GM12878 (cell line): ENCODE measurements at regions not wholly inside any gene's neighbourhood (a gene's known extent, or its start where the extent isn't known, plus 50 kb on each side); places are given as distances from the start of the nearest gene placed in this dataset.

Source experiments
- CBX3 ChIP-seq: fragments of 200-600 bp; sonication (generic); IDR thresholded peaks from 2 replicates; pipeline ENCODE4 v1.6.1; 2016; ENCODE audit warnings: low read depth, borderline replicate concordance
- POLR2AphosphoS5 ChIP-seq: IDR thresholded peaks from 2 replicates; pipeline ENCODE4 v1.6.1; 2011; ENCODE audit warnings: mild to moderate bottlenecking, low read length, inconsistent platforms
- TF ChIP-seq, protein P1 (sequence below): fragments of 450-650 bp; IDR thresholded peaks from 2 replicates; pipeline ENCODE4 v1.6.1; 2016; ENCODE audit warnings: mild to moderate bottlenecking
- TF ChIP-seq, protein P2 (sequence below), 3 experiments: IDR thresholded peaks in 2 of 3; conservative IDR thresholded peaks in 1 of 3; 2 replicates each; pipeline ENCODE4 v1.5.1; 2011; ENCODE audit warnings: low read depth in 3 of 3, low read length in 3 of 3, mild to moderate bottlenecking in 3 of 3, control low read depth in 2 of 3, moderate library complexity in 2 of 3, inconsistent platforms in 1 of 3, mixed read lengths in 1 of 3; ENCODE audit not compliant: control insufficient read depth in 2 of 3, insufficient read depth in 1 of 3; ENCODE audit errors: extremely low read depth in 1 of 3

DNA sequence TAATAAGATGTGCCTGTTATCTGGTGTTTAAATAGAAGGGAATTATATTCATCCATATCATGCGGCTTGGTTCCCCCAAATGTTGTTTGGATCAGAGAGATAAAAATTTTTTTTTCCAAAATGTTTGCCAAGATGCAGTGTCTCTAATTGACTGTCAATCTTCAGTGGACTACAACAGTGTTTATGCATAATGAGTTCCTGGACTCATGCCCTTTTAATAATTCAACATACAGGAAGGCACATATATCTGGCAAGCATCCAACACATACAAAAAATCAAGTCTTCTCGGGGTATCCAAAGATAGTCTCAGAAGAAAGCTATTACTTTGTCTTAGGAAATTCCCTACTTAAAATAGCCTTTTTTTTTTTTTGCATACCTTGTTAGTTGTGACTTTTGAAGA is 1534.7 kb downstream of the EFNA5 start:
- TF ChIP-seq, protein P1, sequence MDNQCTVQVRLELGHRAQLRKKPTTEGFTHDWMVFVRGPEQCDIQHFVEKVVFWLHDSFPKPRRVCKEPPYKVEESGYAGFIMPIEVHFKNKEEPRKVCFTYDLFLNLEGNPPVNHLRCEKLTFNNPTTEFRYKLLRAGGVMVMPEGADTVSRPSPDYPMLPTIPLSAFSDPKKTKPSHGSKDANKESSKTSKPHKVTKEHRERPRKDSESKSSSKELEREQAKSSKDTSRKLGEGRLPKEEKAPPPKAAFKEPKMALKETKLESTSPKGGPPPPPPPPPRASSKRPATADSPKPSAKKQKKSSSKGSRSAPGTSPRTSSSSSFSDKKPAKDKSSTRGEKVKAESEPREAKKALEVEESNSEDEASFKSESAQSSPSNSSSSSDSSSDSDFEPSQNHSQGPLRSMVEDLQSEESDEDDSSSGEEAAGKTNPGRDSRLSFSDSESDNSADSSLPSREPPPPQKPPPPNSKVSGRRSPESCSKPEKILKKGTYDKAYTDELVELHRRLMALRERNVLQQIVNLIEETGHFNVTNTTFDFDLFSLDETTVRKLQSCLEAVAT, result no peak
- TF ChIP-seq, protein P2, sequence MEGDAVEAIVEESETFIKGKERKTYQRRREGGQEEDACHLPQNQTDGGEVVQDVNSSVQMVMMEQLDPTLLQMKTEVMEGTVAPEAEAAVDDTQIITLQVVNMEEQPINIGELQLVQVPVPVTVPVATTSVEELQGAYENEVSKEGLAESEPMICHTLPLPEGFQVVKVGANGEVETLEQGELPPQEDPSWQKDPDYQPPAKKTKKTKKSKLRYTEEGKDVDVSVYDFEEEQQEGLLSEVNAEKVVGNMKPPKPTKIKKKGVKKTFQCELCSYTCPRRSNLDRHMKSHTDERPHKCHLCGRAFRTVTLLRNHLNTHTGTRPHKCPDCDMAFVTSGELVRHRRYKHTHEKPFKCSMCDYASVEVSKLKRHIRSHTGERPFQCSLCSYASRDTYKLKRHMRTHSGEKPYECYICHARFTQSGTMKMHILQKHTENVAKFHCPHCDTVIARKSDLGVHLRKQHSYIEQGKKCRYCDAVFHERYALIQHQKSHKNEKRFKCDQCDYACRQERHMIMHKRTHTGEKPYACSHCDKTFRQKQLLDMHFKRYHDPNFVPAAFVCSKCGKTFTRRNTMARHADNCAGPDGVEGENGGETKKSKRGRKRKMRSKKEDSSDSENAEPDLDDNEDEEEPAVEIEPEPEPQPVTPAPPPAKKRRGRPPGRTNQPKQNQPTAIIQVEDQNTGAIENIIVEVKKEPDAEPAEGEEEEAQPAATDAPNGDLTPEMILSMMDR (IDR thresholded peaks at IDR 0.05 in 2 of 3, conservative IDR thresholded peaks at IDR 0.05 in 1 of 3; ENCODE audit: control insufficient read depth in 2 of 3, extremely low read depth in 1 of 3, insufficient read depth in 1 of 3, low read depth in 3 of 3, low read length in 3 of 3), result no peak
- TF ChIP-seq CBX3 (no peak), POLR2AphosphoS5 (no peak)
